EH (cell line): ENCODE measurements at regions not wholly inside any gene's neighbourhood (a gene's known extent, or its start where the extent isn't known, plus 50 kb on each side); places are given as distances from the start of the nearest gene placed in this dataset.
A peak's percentile ranks its signal among the peaks of the same experiment; 100 is the strongest.
"Not testable (repeated sequence)": the region's sequence is repeated elsewhere in the genome, so short reads cannot be mapped to it uniquely, and the experiment has no call there.

Experiments used
- DNase-seq: peaks from one replicate; pipeline ENCODE4 v3.0.0-alpha.2; 2015; ENCODE audit warnings: low read depth

DNA sequence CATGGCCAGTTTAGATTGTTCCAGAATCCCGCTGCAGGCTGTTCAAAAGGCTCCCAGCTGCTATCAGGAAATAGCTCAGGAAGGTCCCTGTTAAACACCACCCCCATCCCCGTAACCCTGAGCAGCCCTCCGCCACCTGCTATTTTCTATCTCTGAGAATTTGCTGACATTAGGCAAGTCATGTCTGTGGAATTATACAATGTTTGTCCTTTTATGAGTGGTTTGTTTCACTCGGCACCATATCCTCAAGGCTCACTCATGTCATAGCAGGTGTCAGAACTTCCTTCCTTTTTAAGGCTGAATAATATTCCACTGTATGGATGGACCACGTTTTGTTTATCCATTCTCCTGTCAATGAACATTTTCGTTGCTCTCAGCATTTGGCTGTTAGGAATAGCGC, 164.3 kb upstream of the FOXF1 start:
- no peak for DNase-seq

DNA sequence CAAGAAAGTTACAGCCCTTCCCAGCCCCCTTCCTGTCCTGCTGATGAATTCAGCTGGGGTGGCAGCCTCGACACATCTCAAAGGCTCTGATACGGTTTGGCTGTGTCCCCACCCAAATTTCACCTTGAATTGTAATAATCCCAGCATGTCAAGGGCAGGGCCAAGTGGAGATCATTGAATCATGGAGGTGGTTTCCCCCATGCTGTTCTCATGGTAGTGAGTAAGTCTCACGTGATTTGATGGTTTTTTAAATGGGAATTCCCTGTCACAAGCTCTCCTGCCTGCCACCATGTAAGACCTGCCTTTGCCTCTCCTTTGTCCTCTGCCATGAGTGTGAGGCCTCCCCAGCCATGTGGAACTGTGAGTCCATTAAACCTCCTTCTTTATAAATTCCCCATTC, 163.2 kb upstream of the FOXF1 start:
- DNase-seq: no peak

DNA sequence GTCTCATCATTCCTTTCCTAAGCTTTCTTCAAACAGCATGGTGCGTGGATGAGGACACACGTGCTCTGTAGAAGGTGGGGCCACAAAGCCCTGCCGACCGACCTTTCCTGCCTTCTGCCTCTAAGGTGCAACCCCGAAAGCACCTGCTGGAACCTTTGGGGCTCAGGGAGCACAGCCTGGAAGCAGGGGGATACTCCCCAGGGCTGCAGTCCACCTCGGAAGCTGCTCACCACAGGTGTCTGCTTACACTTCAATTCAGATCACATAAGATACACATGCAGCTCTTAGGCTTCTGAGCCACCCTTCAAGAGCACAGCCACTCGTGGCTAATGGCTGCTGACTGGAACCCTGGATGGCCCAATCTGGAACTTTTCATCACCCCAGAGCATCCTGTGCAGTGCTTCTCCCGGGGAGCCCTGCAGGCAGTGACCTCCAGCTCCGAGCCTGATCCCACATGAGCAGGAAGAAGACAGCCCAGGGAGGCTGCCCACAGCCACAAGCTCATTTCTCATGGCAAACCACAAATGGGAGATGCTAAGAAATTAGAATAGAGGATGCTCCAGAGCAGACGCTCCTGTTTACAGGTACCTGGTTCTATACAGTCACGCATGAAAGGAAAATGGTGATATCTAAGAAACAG, 162.3 kb upstream of the FOXF1 start:
- DNase-seq: no peak

DNA sequence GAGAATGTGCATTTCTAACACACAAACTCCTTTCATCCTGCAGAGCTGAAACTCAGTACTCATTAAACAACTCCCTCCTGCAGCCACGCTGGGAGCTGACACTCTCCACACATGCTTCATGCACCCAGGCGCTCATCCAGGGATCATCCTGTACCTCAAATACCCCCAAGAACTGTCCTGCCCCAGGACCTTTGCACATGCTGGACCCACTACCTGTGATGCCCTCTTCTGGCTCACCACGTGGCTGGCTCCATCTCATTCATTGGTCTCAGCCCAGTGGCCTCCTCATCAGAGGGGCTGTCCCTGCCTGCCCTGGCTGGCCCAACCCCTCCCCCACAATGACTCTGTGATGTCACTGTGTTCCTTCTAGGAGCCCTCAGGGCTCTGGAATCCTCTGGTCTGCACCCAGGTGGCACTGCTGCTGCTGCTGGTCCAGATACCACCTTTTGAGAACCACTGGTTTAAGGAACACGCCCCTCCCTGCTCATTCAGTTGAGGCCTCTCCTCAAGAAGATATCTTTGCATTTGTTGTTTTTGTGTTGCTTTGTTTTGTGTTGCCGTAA, 160.9 kb upstream of the FOXF1 start:
- DNase-seq: no peak

DNA sequence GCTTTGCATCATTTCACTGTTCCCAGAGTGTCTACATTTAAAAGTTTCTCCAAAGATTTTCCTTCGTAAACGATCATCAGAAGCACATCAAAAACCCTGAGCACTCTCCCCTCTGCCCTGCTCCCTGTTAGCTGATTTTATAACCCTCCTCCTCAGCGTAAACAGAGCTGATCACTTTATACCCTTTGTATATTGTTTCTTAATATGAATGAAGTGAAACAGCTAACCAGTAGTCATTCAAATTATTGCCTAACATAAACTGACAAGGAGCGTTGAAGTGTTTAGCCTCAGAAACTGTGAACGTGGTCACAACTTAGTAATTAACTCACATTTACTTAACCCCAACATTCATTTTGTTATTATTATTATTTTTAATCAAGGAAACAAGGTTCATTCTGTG, 160.0 kb upstream of the FOXF1 start:
- DNase-seq: no peak

DNA sequence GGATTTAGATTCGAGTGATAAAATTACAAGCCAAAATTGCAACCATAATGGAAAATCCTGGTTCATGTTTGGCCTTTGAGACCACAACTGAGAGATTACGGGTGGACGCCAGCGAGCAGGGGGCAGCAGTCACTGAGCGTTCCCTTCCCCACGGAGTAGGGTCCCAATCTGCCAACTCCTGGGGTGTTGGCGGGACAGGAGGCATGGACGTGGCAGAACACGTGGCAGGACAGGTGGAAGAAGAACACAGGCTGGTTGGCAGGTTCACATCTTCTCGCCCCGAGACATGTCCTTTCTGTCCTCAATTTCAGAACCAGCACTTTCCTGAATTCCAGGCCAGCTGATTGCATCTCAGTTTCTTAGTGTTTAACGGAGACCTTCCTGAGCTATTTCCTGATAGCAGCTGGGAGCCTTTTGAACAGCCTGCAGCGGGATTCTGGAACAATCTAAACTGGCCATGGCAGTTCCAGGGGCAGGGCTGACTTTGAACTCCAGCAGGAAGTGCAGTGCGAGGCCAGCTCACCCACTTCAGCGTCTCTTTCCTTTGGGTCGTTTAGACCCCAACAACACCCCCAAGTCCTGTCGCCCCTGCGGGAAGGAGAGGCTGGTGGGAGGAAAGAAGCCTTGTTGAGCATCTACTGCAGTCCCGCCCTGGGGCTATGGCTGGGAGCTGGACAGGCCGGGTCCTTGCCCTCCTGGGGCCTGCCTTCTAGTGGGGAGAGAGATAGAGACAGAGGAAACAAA, 159.1 kb upstream of the FOXF1 start:
- DNase-seq: no peak

DNA sequence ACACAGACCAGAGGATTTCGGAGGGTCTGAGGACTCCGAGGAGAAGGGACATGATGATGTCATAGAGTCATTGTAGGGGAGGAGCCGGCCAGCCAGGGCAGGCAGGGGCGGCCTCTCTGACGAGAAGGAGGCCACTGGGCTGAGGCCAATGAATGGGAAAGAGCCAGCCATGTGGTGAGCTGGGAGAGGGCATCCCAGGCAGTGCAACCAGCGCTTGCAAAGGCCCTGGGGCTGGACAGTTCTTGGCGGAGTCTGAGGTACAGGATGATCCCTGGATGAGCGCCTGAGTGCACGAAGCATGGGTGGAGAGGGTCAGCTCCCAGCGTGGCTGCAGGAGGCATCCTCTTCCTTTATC, 158.6 kb upstream of the FOXF1 start:
- not testable (repeated sequence) for DNase-seq

DNA sequence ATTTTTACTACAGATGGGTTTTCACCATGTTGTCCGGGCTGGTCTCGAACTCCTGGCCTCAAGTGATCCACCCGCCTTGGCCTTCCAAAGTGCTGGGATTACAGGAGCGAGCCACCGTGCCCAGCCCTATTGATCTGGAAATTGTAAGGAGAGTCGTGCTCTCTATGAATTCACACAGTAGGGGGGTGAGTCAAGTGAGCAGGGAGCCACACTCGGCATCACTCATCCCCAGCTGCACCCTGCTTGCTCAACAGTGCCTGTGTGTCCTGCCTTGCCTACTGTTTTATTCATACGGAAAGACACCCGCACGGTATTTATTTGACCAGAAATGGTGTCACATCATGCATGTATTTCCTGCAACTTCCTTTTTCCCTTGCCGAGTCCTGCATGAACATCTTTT, 157.2 kb upstream of the FOXF1 start:
- DNase-seq: peak; percentile 79

DNA sequence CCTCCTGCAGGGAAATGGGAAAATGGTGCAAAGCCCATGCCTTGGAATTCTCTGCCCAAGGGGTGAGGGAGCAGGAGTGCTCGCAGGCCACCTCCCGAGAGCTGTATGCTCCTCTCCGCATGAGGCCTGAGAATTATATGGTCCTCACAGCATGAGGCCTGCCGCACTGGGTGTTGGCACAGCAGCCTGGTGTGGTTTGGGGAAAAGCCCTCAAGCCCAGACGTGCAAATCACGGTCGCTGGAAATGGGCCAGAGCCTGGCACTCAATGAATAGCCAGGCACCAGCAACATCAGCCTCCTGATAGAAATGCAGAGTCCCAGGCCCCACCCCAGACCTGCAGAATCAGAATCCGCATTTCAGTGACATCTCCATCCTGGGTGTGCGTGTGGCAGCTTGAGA, 156.4 kb upstream of the FOXF1 start:
- no peak for DNase-seq

DNA sequence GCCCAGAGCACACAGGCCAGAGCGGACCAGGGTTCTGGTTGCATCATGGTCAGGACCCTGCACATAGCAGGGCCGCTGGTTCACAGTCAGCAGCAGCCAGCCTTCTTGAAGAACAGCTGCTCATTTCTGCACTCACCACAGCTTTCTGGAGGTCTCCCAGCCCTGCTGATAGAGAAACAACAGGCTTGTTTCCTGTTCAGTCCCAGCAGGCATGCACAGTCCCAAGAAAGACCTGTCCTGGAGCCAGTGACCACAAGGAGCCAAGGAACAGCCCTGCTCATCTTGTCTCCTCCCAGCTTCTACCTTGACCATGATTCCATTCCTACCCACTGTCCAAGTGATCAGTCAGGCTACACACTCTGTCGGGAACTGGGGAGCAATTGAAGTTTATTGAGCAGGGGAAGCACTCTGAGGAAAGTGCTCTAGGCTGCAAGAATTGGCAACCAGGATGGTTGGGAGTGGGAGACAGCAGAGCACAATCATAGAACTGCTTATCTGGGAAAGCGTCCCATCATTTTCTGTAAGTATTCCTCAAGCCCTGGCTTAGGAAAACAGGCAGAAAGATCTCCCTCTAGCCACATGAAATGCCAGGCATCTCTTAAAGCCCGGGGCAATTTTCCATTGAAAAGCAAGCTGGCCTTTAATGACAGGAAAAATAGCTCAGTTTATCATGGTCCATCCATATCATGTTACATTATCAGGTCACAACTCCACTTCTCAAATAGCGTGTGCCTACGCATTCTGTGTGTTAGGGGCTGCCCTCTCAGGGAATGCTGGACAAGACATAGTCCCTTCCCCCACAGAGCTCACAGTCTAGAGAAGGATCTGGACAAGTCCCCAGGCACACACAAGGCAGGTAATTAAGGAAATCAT, 155.4 kb upstream of the FOXF1 start:
- peak; percentile 98 for DNase-seq

DNA sequence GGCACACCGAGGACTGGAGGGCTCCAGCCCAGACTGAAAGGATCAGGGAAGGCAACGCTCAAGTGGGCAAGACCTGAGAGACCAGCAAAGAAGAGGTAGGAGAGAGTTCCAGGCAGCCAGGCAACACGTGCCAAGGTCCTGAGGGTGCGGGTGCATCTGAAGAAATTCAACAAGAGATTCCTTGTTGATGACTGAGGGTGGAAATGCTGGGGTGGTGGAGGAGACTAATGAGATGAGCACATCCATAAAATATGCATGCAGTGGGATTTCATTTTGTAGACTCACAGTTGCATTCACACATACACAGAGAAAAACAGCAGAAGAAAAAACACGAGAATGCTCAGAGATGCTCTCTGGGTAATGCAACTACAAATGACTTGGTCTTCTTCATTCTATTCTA, 154.8 kb upstream of the FOXF1 start:
- DNase-seq: peak; percentile 99

DNA sequence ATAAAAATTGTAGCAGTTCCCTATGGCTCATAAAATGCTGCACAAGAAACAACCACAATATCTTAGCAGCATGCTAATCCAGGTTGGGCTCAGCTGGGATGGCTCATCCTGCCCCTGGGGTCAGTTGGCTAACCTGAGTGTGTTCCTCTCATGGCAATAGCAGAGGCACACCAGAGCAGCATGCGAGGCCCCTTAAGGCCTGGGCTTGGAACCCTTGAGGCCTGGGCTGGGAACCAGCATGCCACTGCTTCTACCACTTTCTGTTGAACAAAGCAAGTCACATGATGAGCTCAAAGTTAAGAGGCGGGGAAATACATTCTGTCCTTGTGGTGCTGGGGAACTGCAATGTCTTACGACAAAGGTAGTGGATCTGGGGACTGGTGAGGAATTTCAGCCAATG, 154.4 kb upstream of the FOXF1 start:
- DNase-seq: no peak

DNA sequence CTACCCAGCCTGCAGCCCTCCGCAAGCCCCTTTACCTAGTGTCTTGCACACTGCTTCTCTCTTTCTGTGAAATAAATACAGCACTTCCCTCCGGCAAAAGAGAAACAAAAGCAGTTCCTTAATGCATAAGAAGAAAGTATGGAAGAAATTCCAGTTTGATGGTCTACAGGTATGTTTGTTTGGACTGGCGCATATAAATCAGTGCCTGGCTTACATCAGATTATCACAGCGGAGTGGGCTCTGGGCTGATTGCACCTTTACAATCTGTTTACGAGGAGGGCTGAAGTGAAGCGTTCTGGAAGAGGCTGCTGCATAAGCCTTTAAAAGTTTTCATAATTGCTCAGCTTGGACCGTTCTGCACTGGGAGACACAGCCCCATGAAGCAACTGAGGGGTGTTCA, 153.5 kb upstream of the FOXF1 start:
- no peak for DNase-seq

DNA sequence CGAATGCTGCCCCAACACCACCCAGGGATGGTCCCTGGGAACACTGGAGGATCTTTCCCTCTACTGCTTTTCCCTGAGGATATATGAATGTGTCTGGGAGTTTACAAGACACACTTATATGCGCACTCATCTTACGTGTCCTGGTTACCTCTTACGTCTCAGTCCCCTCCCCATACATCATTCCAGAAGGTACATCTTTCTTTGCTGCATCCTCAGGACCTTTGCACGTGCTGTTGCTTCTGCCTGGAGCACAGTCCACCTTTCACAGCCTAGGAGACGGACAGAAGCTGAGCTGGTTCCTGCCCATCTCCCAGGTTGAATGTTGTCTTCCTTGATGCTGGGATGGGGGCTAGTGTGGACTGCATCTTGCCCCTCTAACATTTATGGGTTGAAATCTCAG, 153.0 kb upstream of the FOXF1 start:
- no peak for DNase-seq

DNA sequence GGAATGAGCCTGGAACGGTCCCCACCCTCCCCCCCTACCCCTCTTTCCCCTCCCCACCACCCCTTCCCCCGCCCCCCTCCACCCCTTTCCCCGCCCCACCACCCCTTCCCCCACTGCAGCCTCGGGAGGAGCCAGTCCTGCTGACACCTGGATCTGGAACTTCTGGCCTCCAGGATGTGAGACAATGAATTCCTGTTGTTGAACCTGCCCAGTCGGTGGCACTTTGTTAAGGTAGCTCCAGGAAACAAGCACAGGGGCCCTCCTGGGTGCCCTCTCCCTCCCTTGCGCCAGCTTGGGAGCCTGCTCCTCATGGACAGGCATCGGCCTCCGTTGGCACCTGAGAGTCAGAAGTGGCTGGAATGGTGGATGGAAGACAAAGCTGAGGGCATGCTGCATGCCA, 152.4 kb upstream of the FOXF1 start:
- no peak for DNase-seq

DNA sequence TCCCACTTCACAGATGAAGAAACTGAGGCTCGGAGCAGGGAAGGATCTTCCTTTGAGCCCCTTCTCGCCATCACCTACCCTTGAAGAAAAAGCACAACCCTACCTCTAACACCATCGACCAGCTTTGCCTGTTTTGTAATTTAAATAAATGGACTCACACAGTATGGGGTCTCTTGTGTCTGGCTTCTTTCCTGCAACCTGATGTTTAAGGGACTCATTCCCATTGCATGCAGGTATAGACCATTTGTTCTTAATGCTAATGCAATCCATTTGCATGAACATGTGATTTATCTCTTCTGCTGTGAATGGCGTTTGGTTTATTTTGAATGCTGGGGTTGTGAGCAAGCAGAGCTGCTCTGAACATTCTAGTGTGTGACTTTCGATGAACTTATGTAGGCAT, 150.8 kb upstream of the FOXF1 start:
- no peak for DNase-seq

DNA sequence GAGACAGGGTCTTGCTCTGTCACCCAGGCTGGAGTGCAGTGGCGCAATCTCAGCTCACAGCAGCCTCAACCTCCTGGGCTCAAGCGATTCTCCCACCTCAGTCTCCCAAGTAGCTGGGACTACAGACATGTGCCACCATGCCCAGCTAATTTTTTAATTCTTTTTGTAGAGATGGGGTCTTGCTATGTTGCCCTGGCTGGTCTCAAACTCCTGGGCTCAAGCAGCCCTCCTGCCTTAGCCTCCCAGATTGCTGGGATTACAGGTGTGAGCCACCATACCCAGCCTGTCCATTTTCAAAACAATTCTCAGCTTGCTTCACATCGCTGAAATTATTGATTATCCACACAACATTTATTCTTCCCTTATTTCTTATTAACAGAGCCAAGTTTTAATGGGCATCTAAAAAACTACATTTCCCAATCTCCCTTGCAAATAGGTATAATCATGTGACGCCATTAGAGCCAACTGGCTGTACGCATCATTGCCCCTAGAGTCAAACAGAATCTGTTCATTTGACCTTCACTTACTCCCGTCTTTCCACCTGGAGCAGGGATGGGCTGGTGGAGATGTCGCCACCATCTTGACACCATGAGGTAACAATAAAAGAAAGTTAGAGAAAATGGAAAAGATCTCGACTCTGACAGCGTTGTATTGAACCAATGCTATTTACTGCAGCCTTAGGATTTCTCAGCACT, 148.0 kb upstream of the FOXF1 start:
- peak; percentile 54 for DNase-seq

DNA sequence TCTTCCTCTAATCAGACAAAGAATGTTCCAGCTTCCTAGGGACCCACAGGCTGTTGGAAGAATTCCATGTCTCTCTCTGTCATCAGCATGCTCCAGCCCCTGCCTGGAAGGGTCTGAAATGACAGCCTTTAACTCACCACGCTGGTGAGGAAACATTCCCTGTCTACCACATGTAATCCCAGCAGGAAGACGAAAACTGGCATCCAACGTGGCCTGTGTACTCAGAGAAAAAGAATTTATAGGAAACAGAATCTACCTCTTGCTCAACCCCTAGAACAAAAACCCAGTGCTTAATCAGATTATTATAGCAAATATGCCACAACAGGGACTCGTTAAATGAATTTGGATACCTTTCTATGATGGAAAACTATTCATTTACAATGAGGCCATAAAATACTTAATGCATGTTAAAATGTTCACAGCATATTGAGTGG, 147.3 kb upstream of the FOXF1 start:
- peak; percentile 99 for DNase-seq

DNA sequence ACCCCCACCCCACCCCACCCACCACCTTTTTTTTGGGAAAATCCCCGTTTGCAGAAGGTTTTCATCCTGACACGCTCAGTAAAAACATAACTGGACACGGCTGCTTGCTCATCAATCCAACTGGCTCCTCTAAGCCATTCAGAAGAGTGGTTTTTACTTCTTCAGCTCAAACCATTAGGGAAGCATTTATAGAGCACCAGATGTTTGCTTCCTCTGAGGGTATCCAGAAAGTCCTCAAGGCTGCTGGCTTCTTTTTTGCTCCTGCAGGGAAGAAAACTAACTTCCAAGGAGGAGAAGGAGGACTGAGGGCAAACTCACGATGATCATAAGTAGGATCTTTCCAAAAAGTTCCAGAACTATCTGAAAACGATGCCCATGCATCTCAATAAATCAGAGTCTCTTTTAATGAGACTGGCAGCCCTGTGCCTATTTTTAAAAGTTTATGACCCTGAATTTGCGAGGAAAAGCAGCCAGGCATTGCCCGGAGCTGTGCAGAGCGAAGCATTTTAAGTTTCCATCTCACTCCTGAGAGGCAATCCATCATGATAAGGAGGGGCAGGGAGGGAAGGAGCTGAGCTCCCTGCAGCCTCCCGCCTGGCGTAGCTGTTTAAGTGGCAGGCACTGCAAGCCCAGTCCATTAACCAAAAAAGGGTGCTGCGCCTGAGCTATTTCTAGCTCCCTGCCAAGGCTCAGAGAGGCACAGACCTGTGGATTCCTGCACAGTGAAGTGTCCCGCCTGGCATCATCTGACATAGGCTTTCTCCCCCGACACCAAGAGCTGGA, 146.3 kb upstream of the FOXF1 start:
- DNase-seq: peak; percentile 72

DNA sequence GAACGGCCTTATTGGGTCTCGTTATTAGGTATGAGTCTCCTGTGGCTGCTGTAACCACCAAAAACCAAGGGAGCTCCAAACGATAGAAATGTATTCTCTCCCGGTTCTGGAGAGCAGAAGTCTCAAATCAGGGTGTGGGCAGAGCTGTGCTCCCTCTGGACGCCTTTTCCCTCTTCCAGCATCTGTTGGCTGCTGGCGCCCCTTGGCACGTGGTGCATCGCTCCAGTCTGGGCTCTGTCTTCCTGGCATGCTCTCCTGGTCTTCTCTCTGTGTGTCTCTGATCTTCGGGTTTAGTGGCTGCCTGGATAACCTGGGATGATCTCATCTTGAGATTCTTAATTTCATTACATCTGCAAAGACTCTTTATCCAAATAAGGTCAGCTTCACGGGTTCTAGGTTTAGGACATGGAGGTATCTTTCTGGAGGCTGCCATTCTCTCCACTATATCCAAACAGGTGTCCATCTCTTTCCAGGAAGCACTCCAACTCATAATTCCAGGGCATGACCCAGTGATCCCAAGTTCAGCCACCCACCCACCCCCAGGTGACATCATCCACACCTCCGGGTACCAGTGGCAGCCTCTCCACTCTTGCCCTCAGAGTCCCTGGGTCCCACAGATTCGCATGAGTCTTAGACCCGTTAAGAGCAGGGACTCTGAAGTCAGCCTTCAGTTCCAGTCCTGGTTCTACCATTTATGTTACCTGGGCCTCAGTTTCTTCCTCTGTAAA, 145.5 kb upstream of the FOXF1 start:
- DNase-seq: no peak
